ENCODE measurements at regions not wholly inside any gene's neighbourhood (a gene's known extent, or its start where the extent isn't known, plus 50 kb on each side); places are given as distances from the start of the nearest gene placed in this dataset.

DNA sequence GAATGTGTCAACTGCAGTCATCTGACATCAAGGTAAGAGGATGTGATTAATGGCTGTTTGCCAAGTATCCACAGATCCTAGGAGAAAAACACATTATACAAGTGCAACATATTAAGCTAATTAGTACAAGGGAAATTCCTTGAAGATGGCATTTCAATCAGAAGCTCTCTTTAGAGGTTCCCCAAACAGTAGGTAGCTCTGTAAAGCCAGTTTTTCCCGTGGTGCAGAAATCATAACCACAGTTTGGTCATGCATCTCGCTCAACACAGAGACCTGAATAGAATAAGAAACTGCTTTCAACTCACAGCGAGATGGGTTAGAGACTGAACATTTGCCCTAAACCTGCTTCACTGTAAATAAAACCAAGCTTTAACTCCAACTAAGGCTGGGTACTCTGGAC is 230.5 kb upstream of the CAMK1G start (continued):
- TF ChIP-seq, protein P1, sequence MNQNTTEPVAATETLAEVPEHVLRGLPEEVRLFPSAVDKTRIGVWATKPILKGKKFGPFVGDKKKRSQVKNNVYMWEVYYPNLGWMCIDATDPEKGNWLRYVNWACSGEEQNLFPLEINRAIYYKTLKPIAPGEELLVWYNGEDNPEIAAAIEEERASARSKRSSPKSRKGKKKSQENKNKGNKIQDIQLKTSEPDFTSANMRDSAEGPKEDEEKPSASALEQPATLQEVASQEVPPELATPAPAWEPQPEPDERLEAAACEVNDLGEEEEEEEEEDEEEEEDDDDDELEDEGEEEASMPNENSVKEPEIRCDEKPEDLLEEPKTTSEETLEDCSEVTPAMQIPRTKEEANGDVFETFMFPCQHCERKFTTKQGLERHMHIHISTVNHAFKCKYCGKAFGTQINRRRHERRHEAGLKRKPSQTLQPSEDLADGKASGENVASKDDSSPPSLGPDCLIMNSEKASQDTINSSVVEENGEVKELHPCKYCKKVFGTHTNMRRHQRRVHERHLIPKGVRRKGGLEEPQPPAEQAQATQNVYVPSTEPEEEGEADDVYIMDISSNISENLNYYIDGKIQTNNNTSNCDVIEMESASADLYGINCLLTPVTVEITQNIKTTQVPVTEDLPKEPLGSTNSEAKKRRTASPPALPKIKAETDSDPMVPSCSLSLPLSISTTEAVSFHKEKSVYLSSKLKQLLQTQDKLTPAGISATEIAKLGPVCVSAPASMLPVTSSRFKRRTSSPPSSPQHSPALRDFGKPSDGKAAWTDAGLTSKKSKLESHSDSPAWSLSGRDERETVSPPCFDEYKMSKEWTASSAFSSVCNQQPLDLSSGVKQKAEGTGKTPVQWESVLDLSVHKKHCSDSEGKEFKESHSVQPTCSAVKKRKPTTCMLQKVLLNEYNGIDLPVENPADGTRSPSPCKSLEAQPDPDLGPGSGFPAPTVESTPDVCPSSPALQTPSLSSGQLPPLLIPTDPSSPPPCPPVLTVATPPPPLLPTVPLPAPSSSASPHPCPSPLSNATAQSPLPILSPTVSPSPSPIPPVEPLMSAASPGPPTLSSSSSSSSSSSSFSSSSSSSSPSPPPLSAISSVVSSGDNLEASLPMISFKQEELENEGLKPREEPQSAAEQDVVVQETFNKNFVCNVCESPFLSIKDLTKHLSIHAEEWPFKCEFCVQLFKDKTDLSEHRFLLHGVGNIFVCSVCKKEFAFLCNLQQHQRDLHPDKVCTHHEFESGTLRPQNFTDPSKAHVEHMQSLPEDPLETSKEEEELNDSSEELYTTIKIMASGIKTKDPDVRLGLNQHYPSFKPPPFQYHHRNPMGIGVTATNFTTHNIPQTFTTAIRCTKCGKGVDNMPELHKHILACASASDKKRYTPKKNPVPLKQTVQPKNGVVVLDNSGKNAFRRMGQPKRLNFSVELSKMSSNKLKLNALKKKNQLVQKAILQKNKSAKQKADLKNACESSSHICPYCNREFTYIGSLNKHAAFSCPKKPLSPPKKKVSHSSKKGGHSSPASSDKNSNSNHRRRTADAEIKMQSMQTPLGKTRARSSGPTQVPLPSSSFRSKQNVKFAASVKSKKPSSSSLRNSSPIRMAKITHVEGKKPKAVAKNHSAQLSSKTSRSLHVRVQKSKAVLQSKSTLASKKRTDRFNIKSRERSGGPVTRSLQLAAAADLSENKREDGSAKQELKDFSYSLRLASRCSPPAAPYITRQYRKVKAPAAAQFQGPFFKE (tag by site-specific recombination; IDR thresholded peaks at IDR 0.05; ENCODE audit: borderline replicate concordance): no peak
- TF ChIP-seq MYNN (tag by site-specific recombination; IDR thresholded peaks at IDR 0.05; ENCODE audit: borderline replicate concordance): no peak
- TF ChIP-seq OVOL3 (tag by site-specific recombination; IDR thresholded peaks at IDR 0.05): no peak

- H3K4me1 ChIP-seq (ENCODE audit: control insufficient read depth, insufficient read depth, low read length): no peaks in the 10 kb centered on the region
- POLR2A ChIA-PET: no interaction called here
- no peaks in the 10 kb centered on the region for H3K36me3 ChIP-seq (ENCODE audit: control insufficient read depth in 2 of 2, insufficient read depth in 1 of 2, low read length in 2 of 2)
- CTCF ChIA-PET: interaction anchor here (0.6 to 7.7 kb wide), 51 partner anchors 9 to 1116 kb away, joined by 3 to 45 read pairs (median 4); no protein-coding TSS in a partner anchor
- no peak overlapping the region for H3K4me3 ChIP-seq (ENCODE audit: low read depth, low read length)
- no peaks in the 10 kb centered on the region for H3K9me3 ChIP-seq (ENCODE audit: control insufficient read depth, insufficient read depth, low read depth, low read length)
- no peak overlapping the region for H3K27ac ChIP-seq (ENCODE audit: extremely low read depth, low read depth, low read length)
- TF ChIP-seq ZSCAN23 (tag by site-specific recombination; IDR thresholded peaks at IDR 0.05): no peak
- TF ChIP-seq SP2 (tag by site-specific recombination; IDR thresholded peaks at IDR 0.05): no peak
- peak; percentile 40; the same call in 1 of the 2 replicates for TF ChIP-seq ZSCAN30 (tag by site-specific recombination; IDR thresholded peaks at IDR 0.05)
- TF ChIP-seq ZNF76 (tag by site-specific recombination; IDR thresholded peaks at IDR 0.05; ENCODE audit: borderline replicate concordance, low read depth): peak; percentile 34; the same call in 1 of the 2 replicates
- no peak for TF ChIP-seq ZNF175 (tag by site-specific recombination; IDR thresholded peaks at IDR 0.05)
- TF ChIP-seq ZBTB44 (tag by site-specific recombination; IDR thresholded peaks at IDR 0.05): peak; percentile 86
- TF ChIP-seq YY1 (tag by site-specific recombination; IDR thresholded peaks at IDR 0.05): no peak
- TF ChIP-seq ZBTB8A (tag by site-specific recombination; IDR thresholded peaks at IDR 0.05): no peak
- TF ChIP-seq ZNF660 (tag by site-specific recombination; IDR thresholded peaks at IDR 0.05): peak; percentile 74
- TF ChIP-seq ZNF341 (tag by site-specific recombination; IDR thresholded peaks at IDR 0.05; ENCODE audit: low read depth): no peak
- TF ChIP-seq ZBTB20 (tag by site-specific recombination; IDR thresholded peaks at IDR 0.05): no peak
- TF ChIP-seq CTCF (tag by site-specific recombination; IDR thresholded peaks at IDR 0.05): peak; percentile 73; the same call in 1 of the 2 replicates
- TF ChIP-seq ZNF112 (tag by site-specific recombination; IDR thresholded peaks at IDR 0.05): no peak
- no peak for TF ChIP-seq ZNF513 (tag by site-specific recombination; IDR thresholded peaks at IDR 0.05)
- no peak for TF ChIP-seq ZNF37A (tag by site-specific recombination; IDR thresholded peaks at IDR 0.05)
- TF ChIP-seq ZNF654 (tag by site-specific recombination; IDR thresholded peaks at IDR 0.05; ENCODE audit: low read depth): peak; percentile 89
- TF ChIP-seq, protein P2, sequence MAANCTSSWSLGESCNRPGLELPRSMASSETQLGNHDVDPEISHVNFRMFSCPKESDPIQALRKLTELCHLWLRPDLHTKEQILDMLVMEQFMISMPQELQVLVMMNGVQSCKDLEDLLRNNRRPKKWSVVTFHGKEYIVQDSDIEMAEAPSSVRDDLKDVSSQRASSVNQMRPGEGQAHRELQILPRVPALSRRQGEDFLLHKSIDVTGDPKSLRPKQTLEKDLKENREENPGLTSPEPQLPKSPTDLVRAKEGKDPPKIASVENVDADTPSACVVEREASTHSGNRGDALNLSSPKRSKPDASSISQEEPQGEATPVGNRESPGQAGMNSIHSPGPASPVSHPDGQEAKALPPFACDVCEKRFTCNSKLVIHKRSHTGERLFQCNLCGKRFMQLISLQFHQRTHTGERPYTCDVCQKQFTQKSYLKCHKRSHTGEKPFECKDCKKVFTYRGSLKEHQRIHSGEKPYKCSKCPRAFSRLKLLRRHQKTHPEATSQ (tag by site-specific recombination; IDR thresholded peaks at IDR 0.05): no peak
- TF ChIP-seq ZNF133 (tag by site-specific recombination; IDR thresholded peaks at IDR 0.05): no peak
- no peak for TF ChIP-seq ZNF24 (tag by site-specific recombination; IDR thresholded peaks at IDR 0.05)
Measured at GRCh38 chr1:209354111-209354839, 229.2 kb upstream of the CAMK1G start.
